ENCODE measurements at regions not wholly inside any gene's neighbourhood (a gene's known extent, or its start where the extent isn't known, plus 50 kb on each side); places are given as distances from the start of the nearest gene placed in this dataset.

DNA sequence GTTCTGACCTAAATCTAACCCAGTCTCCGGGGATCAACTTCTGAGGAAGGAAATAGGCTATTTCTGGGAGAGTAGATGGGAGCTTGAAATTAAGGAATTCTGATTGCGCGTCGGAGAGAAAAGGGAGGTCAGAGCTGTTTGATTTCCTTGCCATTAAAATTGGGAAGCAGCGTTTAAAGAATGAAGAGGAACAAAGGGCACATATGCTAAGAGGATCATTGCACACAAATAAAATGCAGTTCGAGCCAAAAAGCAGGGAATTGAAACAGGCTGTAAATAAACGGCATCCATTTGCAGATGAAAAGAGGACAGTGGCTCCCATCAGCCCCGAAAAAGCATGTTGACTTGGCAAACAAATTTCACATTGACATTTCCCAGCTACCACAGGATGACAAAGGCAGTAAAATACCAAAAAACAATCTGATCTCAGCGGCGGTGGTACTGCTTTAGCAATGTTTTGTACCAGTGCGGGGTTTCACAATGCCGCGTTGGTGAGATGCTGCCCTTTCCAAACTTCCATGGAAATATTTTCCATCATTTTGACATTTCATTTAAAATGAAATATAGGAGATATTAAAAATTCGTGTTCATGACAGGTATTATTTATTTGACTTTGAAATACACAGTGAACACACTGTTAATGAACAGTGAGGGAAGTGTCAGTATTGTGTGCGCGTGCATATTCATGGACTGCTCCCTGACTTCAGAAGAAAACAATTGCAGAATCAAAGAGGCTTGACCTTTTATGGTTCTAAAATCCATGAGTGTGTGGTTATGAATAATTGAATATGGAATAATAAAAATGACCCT is 108.8 kb downstream of the SQOR start:
- DNase-seq = no peak

DNA sequence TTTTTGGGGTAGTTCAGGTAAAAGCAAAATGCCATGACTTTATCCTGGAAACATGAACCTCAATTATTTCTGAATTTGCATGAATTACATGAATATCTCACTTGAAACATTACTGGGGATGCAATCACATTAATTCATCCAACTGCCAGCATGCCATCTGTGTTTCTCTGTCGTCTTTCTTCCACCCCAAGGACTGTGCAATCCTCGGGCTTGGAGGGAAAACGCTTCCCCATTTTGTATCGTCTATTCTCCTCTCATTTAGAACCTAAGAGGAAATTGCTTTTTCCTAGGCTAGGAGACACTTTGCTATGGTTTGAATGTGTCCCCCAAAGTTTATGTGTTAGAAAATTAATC is 109.4 kb downstream of the SQOR start:
- no peak for DNase-seq

DNA sequence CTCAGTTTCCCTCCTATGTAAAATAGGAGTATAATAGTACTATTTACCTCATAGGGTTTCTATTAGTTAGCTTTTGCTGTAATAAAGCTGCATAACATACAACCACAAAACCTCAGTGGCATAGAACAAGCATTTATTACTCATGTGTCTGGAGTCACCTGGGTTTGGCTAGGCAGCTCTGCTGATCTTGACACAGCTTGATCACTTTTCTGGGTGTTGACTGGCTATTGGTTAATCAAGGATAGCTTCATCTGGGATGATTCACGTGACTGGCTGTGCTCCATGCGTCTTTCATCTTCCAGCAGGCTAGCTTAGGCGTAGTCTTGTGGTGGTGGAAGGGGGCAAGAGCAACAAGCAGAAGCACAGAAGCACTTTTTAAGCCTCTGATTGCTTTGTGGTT is 112.6 kb downstream of the SQOR start:
- no peak for DNase-seq

DNA sequence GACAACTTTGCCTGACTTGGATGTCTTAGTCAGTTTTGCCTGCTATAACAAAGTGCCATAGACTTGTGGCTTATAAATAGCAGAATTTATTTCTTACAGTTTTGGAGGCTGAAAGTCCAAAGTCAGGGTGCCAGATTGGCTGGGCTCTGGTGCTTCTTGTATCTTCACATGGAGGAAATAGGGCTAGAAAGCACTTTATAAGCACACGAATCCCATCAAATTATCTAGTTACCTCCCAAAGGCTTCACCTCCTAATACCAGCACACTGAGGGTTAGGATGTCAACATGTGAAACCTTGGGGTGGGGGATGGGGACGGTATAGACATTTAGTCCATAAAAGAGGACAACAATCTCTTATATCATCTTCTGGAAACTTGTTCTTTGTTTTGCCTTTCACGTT is 116.8 kb downstream of the SQOR start:
- no peak for DNase-seq

DNA sequence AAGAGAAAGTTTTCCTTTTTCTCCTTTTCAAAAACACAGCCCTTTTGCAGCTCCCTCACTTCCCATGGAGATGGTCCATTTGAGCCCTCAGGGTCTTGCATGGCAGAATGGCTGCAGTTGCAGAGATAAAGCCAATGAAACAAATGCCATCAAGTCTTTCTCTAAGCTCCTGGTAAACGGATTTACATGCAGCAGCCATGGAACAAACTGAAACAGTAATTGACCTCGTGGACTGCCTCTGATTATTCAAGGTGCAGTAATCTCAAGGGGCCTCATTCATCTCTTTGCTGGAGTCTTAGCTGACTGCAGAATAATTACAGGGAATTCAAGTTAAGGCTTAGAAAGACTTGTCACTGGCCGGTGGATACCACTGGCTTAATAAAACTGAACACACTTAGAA is 125.1 kb downstream of the SQOR start:
- DNase-seq = no peak

DNA sequence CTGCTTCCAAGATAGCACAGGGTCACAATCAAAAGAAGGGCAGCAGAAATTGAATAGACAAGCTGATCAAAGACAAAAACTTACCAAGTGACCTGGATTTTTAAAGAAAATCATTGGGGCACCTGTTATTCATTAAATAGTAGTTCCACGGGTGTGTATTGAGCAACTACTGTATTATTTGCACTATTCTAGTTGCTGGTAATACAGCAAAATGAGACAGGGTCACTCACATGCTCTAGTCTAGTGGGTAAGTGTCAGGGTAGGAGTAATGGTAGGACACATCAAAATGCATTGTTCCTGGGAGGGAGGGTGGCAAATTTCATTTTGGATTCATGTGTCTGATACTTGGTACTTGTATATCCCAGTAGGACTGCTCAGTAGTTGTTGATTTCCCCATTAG is 127.9 kb downstream of the SQOR start:
- no peak for DNase-seq

DNA sequence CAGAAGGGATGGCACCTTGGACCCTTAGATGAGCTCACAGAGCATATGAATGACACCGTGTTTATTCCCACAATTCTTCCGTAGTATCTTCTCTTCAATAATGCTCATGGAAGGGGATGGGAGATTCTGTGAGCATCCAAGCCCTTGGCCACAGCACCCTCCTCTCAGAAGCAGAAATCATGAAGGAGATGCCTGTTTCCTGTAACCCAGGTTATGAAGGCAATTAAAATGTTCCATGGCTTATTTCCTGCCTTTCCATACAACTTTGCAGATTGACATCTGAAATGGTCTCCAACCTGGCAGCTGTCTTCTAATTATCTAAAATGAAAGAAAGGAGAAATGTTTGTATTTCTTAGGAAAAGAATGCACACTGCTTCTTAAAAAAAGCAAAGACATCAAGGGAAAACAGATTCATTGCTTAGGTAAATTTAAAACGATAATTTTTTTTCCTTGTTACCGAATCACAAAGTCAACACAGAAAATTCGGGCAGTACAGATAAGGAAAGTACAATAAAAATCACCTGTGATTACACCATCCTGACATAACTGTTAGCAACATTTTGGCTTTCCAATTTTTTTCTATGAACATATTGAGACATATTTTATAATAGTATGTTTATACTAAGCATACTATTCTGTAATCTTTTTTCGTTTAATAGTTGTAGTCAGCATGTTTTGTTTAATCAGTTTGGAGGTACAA is 128.5 kb downstream of the SQOR start:
- DNase-seq = no peak

DNA sequence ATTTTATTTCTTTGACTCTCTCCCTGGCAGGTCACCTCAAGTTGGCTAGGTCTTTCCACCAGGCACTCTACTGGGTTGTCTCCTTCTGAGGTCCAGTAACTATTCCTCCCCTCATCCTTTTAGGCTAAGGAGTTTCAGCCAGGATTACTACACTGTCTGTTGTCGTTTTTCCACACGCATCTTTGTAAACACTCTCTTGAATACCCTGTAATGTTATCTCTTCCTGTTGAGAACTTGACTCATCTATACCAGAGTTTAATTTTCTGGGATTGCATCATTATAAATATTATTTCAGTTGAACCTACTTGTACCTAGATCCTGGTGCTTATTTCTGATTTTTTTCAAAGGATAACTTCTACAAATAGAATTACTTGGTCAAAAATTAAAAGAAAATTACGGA is 138.3 kb downstream of the SQOR start:
- no peak for DNase-seq

DNA sequence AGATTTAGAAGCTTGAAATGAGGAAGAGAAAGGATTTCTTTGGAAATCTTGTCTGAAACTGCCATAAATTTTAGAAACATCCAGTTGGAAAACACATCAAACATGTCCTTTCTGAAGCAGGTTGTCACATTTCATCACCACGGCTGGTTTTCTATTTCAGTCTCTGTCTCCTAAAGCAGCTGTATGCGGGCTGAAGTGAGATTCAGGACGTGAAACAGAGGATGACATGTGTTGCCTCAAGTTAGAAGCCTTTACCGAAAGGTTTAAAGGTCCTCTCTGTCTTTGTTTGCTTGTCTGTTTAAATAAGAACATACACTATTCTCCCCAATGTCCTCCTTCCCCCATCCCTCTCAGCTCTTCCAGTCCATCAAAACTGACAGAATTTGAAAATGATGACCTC is 141.9 kb downstream of the SQOR start:
- DNase-seq = no peak

DNA sequence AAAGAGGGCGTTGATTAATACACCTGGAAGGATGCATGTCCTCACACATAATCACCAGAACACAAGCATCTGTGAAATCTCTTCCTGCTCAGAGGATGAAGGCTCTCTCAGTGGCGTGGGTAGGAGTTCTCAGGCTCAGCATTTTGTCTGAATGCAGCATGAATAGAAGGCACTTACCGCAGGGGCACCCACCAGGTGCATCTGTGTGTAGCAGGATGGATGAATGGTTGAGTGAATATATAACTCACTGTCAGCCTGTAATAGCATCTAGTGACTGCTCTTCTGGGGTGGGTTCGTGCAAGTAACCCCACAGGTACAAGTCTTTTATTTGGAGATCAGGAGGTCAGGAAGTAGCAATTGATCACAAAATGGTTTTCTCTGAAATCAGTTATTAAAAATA is 143.0 kb downstream of the SQOR start:
- no peak for DNase-seq

DNA sequence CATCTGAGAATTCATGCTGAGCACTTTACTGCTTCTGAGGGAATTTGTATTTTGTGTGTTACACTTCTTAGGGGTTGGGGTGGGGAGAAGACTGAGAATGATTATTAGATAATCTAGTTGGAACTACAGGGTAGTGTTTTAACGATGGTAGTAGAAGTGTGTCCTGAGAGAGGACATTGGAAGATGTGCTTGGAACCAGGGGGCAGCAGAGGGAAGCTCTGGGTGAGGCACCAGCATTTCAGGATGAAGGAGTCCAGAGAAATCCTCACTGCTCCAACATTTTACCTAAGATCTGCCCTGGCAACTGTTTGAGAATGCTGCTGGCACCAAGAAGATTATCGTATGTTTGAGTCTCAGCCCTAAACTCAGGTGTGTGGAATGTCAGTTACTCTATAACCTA is 145.5 kb downstream of the SQOR start:
- DNase-seq = no peak

DNA sequence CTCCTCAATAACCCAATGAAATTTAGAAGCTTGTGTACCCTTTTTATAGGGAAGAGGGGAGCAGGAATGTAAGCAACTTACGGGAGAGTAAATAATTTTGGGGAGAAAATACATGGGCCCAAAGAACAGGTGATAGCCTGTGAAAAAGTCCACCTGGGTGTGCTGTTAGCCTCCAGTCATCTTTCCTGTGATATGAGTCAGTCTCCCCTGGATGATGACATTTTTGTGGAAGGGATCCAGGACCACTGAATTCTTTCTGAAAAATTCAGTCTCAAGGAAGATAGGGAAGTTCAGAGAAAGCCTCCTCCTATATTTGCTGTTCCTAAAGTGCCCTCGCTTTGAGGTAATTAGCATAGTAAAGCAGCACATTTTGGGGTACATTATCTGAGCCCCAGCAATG is 149.8 kb downstream of the SQOR start:
- no peak for DNase-seq

DNA sequence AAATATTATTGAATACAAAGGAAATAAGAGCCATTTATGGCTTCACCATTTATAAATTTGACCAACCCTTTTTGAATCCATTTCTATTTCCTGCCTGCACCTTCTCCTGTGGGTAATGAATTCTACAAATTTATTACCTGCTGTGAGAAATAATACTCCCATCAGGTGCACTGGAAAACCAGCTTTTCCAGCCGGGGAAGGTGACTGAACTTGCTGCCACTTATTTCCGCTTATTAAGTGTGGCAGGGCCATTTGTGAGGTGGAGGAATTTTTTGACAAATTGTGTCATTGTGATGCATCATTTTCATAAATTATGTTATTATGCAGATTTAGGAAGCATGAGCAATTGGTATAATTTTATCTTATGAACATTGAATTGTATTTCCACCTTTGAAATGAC is 151.1 kb downstream of the SQOR start:
- no peak for DNase-seq

DNA sequence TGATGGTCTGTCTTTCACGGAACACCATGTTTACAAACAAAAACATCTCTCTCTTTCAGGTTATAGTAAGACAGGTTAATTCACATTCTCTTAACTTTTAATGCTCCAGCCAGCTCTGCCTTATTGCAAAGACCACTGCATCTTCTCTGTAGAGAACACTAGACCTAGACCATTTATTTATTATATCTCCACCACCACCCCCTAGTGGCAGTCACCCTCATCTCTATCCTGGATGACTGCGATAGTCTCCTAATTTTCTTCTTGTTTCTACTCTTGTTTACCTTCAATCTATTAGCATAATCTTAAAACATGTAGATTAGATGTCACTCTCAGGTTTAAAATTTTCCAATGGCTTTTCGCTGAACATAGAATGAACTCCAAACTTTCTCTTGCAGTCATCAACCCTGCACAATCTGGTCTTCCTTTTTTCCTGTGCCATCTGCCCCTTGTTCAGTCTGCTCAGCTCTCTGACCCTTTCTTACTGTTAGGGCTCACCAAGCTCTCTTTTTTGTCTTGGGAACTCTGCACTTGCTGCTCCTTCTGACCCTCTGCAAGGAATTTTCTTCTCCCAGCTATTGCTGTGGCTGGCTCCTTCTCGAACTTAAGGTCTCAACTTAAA is 155.6 kb downstream of the SQOR start:
- peak; percentile 19 for DNase-seq

DNA sequence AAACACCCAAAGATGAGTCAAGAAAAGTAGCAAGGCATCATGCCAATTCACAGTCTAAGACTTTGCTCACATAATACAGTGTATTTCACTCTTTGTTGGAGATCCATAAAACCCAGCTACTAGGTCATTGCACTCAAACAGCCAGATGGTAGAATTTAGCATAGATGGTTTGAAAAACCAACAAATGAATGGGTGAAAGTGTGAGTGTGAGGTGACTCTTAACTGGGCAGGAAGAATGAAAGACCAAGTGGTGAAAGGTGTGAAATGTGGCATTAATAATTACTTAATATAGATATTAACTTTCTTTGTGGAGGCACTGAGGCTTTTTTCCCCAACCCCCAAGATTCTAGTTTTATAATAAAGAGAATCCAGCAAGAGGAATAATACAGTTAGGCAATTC is 159.5 kb downstream of the SQOR start:
- DNase-seq = no peak

DNA sequence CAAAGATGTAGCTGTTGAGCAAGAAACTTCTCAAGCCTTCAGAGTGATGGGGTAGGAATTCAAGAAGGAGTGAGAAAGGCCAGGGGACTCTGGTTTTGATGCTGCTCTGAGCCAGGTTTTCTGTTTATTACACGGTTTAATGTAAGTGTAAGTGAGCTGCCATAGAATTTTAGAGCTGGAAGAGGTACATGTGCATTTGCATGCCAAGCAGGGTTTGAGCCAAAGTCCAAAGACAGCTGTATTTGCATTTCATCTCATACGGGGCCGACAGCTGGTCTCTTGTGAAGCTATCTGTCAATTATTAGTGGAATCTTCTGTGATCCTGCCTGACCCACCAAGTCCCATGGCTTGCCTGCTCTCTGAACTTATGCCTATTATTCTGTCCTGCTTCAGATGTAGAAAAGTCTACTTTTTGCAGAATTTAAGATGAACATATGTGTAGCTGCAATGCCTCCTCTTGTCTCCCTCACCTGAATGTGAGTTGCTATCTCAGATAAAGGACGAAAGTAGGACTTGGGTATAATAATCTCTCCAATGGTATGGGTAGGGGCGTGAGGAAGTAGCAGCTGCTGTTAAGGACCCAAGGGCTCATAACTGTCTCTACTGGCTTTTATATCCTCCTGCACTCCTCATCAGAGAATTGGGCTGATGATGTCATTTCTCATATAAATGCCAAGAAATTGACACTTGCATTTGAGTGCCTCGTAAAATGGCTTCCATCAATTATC is 160.0 kb downstream of the SQOR start:
- no peak for DNase-seq

DNA sequence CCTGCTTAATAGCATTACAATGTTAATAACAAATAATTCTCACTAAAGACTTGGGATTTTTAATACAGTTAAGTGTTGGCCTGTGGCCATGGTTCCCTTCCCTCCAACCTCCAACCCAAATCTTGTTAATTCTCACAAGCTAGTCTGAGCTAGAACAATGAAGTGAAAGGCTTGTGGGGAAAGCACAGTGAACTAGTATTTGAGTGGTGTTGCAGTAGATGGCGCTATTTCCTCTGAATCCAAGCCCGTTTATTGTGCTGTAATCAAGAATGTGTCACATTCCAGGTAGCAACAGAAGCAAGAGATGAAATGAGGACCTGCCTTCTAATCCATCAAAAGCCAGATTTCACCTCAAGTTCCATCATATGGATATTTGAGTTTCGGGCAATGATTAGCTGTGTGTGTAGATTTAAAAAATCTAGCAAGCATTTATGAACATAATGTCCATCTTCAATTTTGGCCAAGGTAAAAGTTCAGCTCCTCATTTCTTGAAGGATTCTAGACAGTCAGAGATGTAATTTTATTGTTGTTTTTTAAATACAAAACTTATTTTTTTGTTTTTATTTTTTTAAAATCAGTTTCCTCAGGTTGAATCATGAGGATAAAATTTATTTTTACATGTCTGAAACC is 160.7 kb downstream of the SQOR start:
- DNase-seq = peak; percentile 35

DNA sequence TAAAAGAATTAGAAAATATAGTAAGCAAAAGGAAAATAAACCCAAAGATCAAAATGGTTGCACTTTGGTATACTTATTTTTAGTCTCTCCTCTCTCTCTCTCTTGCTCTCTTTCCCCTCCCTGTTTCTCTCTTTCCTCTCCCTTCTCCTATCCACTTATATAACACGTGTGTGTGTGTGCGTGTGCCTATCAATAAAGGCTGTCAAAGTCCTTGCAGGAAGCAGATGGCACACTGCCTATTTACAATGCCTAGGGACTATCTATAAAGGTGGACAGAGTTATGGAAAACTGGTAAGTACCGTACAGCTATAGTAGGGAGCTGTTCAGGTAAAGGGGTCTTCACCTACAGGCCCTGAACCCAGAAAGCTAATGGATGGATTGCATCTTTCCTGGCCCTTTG is 161.6 kb downstream of the SQOR start:
- DNase-seq = no peak

DNA sequence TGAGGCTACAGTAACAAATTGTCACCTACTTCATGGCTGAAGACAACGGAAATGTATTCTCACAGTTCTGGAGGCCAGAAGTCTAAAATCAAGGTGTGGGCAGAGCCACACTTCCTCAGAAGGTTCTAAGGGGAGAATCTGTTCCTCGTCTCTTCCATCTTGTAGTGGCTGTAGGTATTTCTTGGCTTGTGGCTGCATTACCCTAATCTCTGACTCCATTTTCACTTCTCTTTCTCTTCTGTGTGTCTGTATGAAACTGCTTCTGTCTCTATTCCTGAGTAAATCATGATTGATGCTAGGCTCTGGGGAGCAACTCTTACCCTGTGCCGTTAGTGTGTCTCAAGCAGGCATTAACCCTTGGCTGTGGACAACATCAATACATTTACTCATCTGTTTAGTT is 164.7 kb downstream of the SQOR start:
- no peak for DNase-seq

DNA sequence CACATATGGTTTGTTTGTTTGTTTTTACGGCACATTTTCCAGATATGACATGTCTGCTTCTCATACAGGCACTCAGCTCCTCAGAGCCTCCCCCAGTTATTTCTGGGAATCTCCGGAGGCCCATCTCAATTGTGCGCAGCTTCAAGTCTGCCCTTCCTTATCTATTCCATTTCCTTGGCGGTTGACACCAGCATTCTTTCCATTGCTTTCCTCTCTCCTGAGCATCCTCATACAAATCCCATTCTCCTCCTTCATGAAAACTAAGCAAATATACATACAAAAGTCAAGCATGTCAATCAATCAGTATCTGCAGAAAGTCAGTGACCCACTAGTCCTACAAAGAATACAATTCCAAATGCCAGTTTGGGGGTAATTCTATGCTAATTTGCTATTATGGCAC is 166.7 kb downstream of the SQOR start:
- DNase-seq = no peak

DNA sequence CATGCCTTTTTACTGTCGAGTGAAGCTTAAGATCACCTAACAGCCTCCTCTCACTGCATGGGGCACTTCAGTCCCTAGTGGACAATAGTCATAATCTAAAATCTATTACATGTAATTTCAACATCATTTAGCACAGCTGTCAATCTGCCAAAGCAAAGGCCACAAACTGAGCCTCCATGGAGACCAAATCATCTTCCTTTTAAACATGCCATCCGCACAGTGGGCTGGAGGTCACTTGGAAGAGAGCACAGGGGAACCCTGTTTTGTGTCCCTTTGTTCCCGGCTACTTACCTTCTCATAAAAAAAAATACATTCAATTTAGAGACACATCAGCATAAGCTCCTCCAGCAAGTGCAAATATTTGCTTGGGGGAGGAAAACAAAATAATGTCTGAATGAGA is 167.3 kb downstream of the SQOR start:
- no peak for DNase-seq

DNA sequence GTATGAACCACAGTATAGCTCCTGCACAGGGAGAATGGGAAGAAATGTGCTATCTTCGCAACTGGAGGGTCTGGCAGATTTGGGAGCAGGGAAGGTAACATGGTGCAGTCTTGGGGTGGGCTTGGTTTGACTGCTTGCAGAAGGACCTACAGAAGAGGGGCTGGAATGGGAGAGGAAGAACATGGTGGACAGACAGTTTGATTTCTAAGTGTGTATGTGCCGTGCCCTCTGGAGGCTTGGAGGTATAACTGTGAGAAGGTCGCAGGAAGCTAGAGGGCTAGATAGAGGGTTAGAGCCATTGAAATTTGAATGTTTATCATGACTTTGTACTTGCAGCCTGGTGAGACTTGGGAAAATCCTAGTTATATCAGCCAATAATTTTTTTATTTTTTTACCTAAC is 169.2 kb downstream of the SQOR start:
- DNase-seq = no peak

DNA sequence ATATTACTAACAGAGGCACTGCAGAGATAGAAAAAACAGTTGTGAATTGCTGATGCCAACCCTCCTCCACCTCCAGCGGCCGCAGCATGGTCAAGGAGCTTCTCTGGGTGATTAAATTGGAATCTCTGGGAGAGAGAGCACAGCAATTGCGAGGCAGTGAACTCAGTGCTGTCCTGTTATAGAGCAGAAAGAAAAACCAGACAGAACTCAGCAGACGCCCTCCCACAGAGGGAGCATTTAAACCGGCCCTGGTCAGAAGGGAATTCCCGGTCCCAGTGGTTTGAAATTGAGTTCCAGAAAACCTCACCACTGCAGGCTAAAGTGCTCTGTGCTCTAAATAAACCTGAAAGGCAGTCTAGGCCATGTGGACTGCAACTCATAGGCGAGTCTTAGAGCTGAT is 175.4 kb downstream of the SQOR start:
- DNase-seq = no peak
